ENCODE measurements at regions not wholly inside any gene's neighbourhood (a gene's known extent, or its start where the extent isn't known, plus 50 kb on each side); places are given as distances from the start of the nearest gene placed in this dataset.

- TF ChIP-seq CTCF (IDR thresholded peaks at IDR 0.05) (no peak), POLR2A (IDR thresholded peaks at IDR 0.05) (no peak)
Measured at GRCh38 chr21:29242201-29242600, 56.5 kb upstream of the BACH1 start.

All from uterus (tissue), 2 donors.